Liver (tissue), 8 donors: ENCODE measurements at regions not wholly inside any gene's neighbourhood (a gene's known extent, or its start where the extent isn't known, plus 50 kb on each side); places are given as distances from the start of the nearest gene placed in this dataset.

Experiments used
- DNase-seq: peaks from one replicate; pipeline ENCODE4 v3.0.0-alpha.2; 2017; ENCODE audit warnings: low spot score
- H3K27ac ChIP-seq, 2 donors: one replicate each; pipeline ENCODE4 v1.7.0; 2013; ENCODE audit warnings: inconsistent platforms in 2 of 2, low read length in 2 of 2, control low read depth in 1 of 2, low read depth in 1 of 2, mild to moderate bottlenecking in 1 of 2
- H3K27me3 ChIP-seq, 4 donors: one replicate each; pipeline versions ENCODE4 v1.6.1 to v1.7.0; 2013; ENCODE audit warnings: low read length in 3 of 4, inconsistent platforms in 1 of 4, mild to moderate bottlenecking in 1 of 4, moderate library complexity in 1 of 4; ENCODE audit not compliant: control insufficient read depth in 4 of 4, insufficient read depth in 4 of 4
- H3K36me3 ChIP-seq, 4 donors: one replicate each; pipeline versions ENCODE4 v1.6.1 to v1.7.0; 2013; ENCODE audit warnings: low read length in 3 of 4, mild to moderate bottlenecking in 3 of 4, low read depth in 1 of 4, moderate library complexity in 1 of 4; ENCODE audit not compliant: control insufficient read depth in 4 of 4, insufficient read depth in 3 of 4
- H3K4me1 ChIP-seq, 4 donors: one replicate each; pipeline versions ENCODE4 v1.6.1 to v1.7.0; 2013; ENCODE audit warnings: low read length in 3 of 4, mild to moderate bottlenecking in 3 of 4, moderate library complexity in 1 of 4; ENCODE audit not compliant: control insufficient read depth in 4 of 4, insufficient read depth in 4 of 4
- H3K4me3 ChIP-seq, 3 donors: one replicate each; pipeline versions ENCODE4 v1.6.1 to v1.7.0; 2013; ENCODE audit warnings: low read length in 3 of 3, control low read depth in 1 of 3, low read depth in 1 of 3, mild to moderate bottlenecking in 1 of 3
- H3K9ac ChIP-seq, 2 donors: one replicate each; pipeline ENCODE4 v1.7.0; 2013; ENCODE audit warnings: low read length in 2 of 2, mild to moderate bottlenecking in 2 of 2, moderate library complexity in 2 of 2, control low read depth in 1 of 2, low read depth in 1 of 2
- H3K9me3 ChIP-seq, 4 donors: one replicate each; pipeline versions ENCODE4 v1.6.1 to v1.7.0; 2013; ENCODE audit warnings: low read length in 3 of 4; ENCODE audit not compliant: control insufficient read depth in 4 of 4
- ATF3 ChIP-seq: IDR thresholded peaks from 2 replicates; pipeline ENCODE4 v1.6.1; 2016; ENCODE audit warnings: antibody characterized with exemption
- EGR1 ChIP-seq, 2 donors: IDR thresholded peaks; 2 replicates each; pipeline ENCODE4 v1.6.1; 2016 to 2018; ENCODE audit warnings: antibody characterized with exemption in 2 of 2, low read depth in 2 of 2
- FOXA1 ChIP-seq: IDR thresholded peaks from 2 replicates; pipeline ENCODE4 v1.6.1; 2016; ENCODE audit warnings: antibody characterized with exemption
- FOXA2 ChIP-seq: IDR thresholded peaks from 2 replicates; pipeline ENCODE4 v1.6.1; 2016; ENCODE audit warnings: antibody characterized with exemption
- GABPA ChIP-seq, 2 donors: IDR thresholded peaks in 1 of 2; conservative IDR thresholded peaks in 1 of 2; 2 replicates each; pipeline ENCODE4 v1.6.1; 2016; ENCODE audit warnings: antibody characterized with exemption in 2 of 2, mild to moderate bottlenecking in 1 of 2, moderate library complexity in 1 of 2
- HNF4G ChIP-seq: IDR thresholded peaks from 2 replicates; pipeline ENCODE4 v1.6.1; 2016; ENCODE audit warnings: antibody characterized with exemption
- JUND ChIP-seq, 2 donors: IDR thresholded peaks; 2 replicates each; pipeline ENCODE4 v1.6.1; 2016; ENCODE audit warnings: antibody characterized with exemption in 2 of 2
- MAX ChIP-seq: IDR thresholded peaks from 2 replicates; pipeline ENCODE4 v1.6.1; 2016; ENCODE audit warnings: antibody characterized with exemption
- NR2F2 ChIP-seq: IDR thresholded peaks from 2 replicates; pipeline ENCODE4 v1.6.1; 2016; ENCODE audit warnings: antibody characterized with exemption
- RAD21 ChIP-seq, 2 donors: IDR thresholded peaks; 2 replicates each; pipeline ENCODE4 v1.6.1; 2016; ENCODE audit warnings: antibody characterized with exemption in 2 of 2, mild to moderate bottlenecking in 2 of 2
- RXRA ChIP-seq, 2 donors: IDR thresholded peaks; 2 replicates each; pipeline ENCODE4 v1.6.1; 2017 to 2018; ENCODE audit warnings: antibody characterized with exemption in 2 of 2, mild to moderate bottlenecking in 1 of 2
- SP1 ChIP-seq: IDR thresholded peaks from 2 replicates; pipeline ENCODE4 v1.6.1; 2018; ENCODE audit warnings: antibody characterized with exemption, mild to moderate bottlenecking
- TAF1 ChIP-seq: conservative IDR thresholded peaks from 2 replicates; pipeline ENCODE4 v1.6.1; 2016; ENCODE audit warnings: antibody characterized with exemption, mild to moderate bottlenecking
- YY1 ChIP-seq: IDR thresholded peaks from 2 replicates; pipeline ENCODE4 v1.6.1; 2016; ENCODE audit warnings: antibody characterized with exemption, mild to moderate bottlenecking
- WGBS: extraction: QIAGEN DNeasy Blood & Tissue Kit; methylation state at CpG from one replicate; pipeline ENCODE4 v1.1.7; 2013; 5-methylcytosine and 5-hydroxymethylcytosine counted together
- TF ChIP-seq, protein P1 (sequence below): fragments of 150-350 bp; IDR thresholded peaks from 2 replicates; pipeline ENCODE4 v1.5.1; 2017; ENCODE audit warnings: improper control_type of control experiment, low read depth, low read length; ENCODE audit not compliant: missing input control
- TF ChIP-seq, protein P2 (sequence below): IDR thresholded peaks from 2 replicates; pipeline ENCODE4 v1.6.1; 2016; ENCODE audit warnings: antibody characterized with exemption, mild to moderate bottlenecking
- donor health status: healthy.
- donor health status: healthy.
- donor health status: healthy.
- donor health status: healthy.
- donor health status: healthy.

- Histone ChIP-seq H3K9ac (no peak overlapping the region), H3K36me3 (no peaks in the 10 kb centered on the region), H3K4me3 (no peak overlapping the region), H3K4me1 (no peaks in the 10 kb centered on the region), H3K27me3 (no peaks in the 10 kb centered on the region), H3K9me3 (no peaks in the 10 kb centered on the region), H3K27ac (no peak overlapping the region)
- no peak for TF ChIP-seq NR2F2
- no peak for TF ChIP-seq FOXA1
- no peak for TF ChIP-seq MAX
- TF ChIP-seq, protein P1, sequence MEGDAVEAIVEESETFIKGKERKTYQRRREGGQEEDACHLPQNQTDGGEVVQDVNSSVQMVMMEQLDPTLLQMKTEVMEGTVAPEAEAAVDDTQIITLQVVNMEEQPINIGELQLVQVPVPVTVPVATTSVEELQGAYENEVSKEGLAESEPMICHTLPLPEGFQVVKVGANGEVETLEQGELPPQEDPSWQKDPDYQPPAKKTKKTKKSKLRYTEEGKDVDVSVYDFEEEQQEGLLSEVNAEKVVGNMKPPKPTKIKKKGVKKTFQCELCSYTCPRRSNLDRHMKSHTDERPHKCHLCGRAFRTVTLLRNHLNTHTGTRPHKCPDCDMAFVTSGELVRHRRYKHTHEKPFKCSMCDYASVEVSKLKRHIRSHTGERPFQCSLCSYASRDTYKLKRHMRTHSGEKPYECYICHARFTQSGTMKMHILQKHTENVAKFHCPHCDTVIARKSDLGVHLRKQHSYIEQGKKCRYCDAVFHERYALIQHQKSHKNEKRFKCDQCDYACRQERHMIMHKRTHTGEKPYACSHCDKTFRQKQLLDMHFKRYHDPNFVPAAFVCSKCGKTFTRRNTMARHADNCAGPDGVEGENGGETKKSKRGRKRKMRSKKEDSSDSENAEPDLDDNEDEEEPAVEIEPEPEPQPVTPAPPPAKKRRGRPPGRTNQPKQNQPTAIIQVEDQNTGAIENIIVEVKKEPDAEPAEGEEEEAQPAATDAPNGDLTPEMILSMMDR, result no peak
- TF ChIP-seq ATF3, result no peak
- no peak for TF ChIP-seq GABPA (IDR thresholded peaks at IDR 0.05 in 1 of 2, conservative IDR thresholded peaks at IDR 0.05 in 1 of 2)
- no peak for TF ChIP-seq JUND (IDR thresholded peaks at IDR 0.05)
- no peak for TF ChIP-seq YY1
- no peak for TF ChIP-seq RXRA (IDR thresholded peaks at IDR 0.05)
- TF ChIP-seq RAD21 (IDR thresholded peaks at IDR 0.05), result no peak
- TF ChIP-seq FOXA2, result no peak
- TF ChIP-seq, protein P2, sequence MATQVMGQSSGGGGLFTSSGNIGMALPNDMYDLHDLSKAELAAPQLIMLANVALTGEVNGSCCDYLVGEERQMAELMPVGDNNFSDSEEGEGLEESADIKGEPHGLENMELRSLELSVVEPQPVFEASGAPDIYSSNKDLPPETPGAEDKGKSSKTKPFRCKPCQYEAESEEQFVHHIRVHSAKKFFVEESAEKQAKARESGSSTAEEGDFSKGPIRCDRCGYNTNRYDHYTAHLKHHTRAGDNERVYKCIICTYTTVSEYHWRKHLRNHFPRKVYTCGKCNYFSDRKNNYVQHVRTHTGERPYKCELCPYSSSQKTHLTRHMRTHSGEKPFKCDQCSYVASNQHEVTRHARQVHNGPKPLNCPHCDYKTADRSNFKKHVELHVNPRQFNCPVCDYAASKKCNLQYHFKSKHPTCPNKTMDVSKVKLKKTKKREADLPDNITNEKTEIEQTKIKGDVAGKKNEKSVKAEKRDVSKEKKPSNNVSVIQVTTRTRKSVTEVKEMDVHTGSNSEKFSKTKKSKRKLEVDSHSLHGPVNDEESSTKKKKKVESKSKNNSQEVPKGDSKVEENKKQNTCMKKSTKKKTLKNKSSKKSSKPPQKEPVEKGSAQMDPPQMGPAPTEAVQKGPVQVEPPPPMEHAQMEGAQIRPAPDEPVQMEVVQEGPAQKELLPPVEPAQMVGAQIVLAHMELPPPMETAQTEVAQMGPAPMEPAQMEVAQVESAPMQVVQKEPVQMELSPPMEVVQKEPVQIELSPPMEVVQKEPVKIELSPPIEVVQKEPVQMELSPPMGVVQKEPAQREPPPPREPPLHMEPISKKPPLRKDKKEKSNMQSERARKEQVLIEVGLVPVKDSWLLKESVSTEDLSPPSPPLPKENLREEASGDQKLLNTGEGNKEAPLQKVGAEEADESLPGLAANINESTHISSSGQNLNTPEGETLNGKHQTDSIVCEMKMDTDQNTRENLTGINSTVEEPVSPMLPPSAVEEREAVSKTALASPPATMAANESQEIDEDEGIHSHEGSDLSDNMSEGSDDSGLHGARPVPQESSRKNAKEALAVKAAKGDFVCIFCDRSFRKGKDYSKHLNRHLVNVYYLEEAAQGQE, result no peak
- WGBS, result 83% methylated on average over 7 of the region's 7 CpGs
- DNase-seq, result no peak
Observed at GRCh38 chr4:89400287-89401035, 92.9 kb upstream of the GPRIN3 start.

- no peak overlapping the region for H3K9ac ChIP-seq
- no peak overlapping the region for H3K27ac ChIP-seq
- no peaks in the 10 kb centered on the region for H3K4me1 ChIP-seq
- TF ChIP-seq GABPA (IDR thresholded peaks at IDR 0.05 in 1 of 2, conservative IDR thresholded peaks at IDR 0.05 in 1 of 2), result no peak
- TF ChIP-seq ATF3, result no peak
- TF ChIP-seq RXRA (IDR thresholded peaks at IDR 0.05), result no peak
- no peak for TF ChIP-seq FOXA2
- no peak for TF ChIP-seq SP1
- TF ChIP-seq EGR1 (IDR thresholded peaks at IDR 0.05; ENCODE audit: low read depth in 2 of 2), result no peak
- no peak for TF ChIP-seq JUND (IDR thresholded peaks at IDR 0.05)
- TF ChIP-seq HNF4G, result no peak
- no peak for TF ChIP-seq TAF1
- TF ChIP-seq RAD21 (IDR thresholded peaks at IDR 0.05), result no peak
- TF ChIP-seq FOXA1, result no peak
- H3K9me3 ChIP-seq, result no peaks in the 10 kb centered on the region
- no peaks in the 10 kb centered on the region for H3K27me3 ChIP-seq
- H3K4me3 ChIP-seq, result no peak overlapping the region
- DNase-seq, result no peak
- H3K36me3 ChIP-seq, result no peaks in the 10 kb centered on the region
Observed at GRCh38 chr4:89398644-89399043, 91.0 kb upstream of the GPRIN3 start.
